GM21717 (cell line): ENCODE measurements at regions not wholly inside any gene's neighbourhood (a gene's known extent, or its start where the extent isn't known, plus 50 kb on each side); places are given as distances from the start of the nearest gene placed in this dataset.

ENCODE experiments used
- ATAC-seq: cut with Tn5 transposase; IDR thresholded peaks from one replicate; pipeline ENCODE4 v1.9.1; 2021; ENCODE audit warnings: mild to moderate bottlenecking, moderate library complexity; ENCODE audit not compliant: unreplicated experiment

DNA sequence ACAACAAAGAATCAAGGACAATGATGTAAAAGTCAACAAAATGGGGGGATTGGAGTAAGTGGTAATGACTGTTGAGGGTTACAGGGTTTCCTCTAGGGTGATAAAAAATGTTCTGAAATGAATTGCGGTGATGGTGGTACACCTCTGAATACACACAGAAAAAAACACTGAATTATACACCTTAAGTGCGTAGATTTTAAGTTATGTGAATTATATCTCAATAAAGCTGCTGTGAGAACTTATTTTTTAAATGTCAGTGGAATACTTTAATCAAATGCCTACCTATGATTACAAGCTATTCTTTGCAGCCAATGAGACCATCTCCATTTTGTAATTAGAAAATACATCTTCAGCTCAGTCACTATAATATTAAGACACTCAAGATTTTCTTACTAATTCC, 53.5 kb downstream of the ZNF608 start:
- ATAC-seq = no peak

DNA sequence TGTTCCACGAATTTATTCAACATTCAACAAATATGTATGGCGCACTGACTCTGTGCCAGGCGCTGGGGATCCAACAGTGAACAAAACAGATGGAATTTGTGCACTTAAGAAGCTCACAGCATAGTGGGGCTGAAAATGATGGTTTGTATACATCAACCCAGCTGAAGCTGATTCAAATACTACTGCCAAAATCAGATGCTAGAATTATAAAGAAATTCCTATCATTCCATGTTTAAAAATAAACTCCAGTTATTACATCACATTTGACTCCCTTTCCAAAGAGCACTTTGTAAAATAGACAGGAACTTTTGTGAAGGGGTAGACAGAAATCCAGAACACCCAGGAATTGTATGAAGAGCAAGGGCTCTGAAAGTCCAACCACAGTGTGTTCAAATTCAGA, 54.1 kb downstream of the ZNF608 start:
- ATAC-seq = no peak

DNA sequence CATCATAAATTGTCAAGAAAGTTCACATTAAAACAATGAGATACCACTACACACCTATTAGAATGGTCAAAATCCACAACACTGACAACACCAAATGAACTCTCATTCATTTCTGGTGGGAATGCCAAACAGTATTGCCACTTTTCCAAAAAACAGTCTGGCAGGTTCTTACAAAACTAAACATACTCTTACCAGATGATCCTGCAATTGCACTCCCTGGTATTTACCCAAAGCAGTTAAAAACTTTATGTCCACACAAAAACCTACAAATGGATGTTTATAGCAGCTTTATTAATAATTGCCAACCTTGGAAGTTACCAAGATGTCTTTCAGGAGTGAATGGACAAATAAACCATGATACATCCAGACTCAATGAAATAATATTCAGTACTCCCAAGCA, 56.8 kb downstream of the ZNF608 start:
- ATAC-seq = no peak

GRCh38 chr5:124686239-124687004, 60.0 kb downstream of the ZNF608 start:
- no peak for ATAC-seq

- ATAC-seq = no peak
Measured at GRCh38 chr5:124685404-124685930, 61.0 kb downstream of the ZNF608 start.

DNA sequence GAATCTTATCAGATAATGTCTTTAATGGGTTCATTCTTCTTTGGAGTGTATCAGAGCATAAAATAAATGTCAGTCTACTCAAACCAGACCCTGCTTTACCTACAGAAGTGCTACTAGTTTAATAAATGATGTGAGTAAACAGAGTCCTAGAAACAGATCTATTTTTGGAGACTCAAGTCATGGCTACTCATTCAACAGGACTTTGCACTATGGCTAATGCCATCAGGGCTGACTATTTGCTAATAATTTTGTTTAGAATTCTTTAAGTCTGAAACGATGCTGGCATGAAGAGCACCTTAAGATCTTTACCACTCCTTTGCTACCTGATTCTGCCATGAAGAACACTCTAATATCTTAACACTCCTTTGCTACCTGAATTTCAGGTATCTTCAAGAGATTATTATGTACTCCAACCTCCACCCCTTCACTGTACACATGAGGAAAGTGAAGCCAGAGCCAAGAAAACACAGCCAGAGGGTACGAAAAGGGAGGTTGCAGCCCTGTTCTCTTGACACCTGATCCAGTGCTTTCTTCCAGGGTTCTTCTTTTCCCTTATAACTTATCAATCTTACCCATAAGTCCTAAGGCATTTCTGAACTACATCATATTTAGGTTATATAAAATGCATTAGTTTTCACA, 62.4 kb downstream of the ZNF608 start:
- no peak for ATAC-seq

- no peak for ATAC-seq
Measured at GRCh38 chr5:124679578-124680199, 66.8 kb downstream of the ZNF608 start.

DNA sequence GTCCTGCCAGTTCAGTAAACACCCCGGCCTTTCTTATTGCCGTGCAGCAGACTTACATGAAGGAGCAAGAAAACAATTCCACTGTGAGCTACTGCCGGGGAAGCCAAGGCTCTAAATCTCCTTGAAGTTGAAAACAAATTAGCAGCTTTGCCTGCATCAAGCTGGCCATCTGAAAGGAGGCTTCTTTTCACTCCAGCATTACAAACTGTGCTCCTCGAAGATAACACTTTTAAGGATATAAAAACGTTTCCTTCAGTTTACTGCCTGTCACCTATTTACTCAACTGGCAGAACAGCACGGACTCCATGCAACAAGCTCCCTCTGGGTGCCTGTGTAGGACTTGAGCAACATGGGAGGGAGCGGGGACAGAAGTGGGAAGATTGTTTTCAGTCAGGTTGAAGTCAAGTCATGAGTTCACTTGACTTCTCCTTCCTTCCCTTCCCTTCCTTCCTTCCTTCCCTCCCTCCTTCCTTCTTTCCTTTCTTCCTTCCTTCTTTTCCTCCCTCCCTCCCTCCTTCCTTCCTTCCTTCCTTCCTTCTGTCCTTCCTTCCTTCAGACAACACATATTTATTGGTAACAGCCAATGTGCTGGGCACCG, 67.4 kb downstream of the ZNF608 start:
- ATAC-seq = no peak

- no peak for ATAC-seq
Measured at GRCh38 chr5:124678468-124678867, 68.0 kb downstream of the ZNF608 start.

- ATAC-seq = no peak
Measured at GRCh38 chr5:124677374-124678351, 68.8 kb downstream of the ZNF608 start.

DNA sequence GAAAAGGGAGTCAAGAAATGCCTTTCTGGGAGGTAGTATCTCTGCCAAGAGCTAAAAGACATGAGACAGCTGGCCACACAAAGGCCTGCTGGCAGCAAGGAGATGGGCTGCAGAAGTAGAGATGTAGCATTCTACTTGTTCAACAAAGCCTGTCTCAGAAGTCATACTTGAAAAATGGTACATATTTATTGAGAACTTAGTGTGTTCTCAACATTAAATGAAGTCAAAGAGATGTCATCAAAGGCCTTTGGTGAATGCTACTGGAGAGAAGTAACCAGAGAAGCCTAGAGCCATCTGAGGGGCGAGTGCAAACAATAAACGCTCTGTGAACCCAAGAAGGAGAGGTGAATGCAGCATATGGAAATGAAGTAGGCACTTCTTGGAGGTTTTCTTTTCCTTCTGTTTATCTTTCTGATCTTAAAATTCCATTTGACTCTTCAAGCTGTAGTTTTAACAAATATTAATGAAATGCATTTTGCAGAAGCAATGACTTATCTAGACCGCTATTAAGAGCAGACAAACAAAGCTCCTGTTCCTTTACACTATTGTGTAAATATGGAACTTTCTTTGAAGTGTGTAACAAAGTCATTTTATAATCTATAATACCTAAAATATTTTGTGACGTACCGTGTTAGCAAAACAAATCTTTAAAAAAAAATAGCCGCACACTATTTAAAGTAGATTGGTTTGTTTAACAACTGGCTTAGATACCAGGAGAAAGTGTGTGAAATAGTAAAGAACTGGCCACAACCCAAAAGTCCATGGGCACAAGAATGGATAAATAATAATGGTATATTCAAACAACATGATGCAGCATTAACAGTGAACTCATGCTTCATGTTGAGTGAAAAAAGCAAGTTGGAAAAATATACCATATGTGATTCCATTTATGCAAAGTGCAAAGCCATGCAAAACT, 70.2 kb downstream of the ZNF608 start:
- no peak for ATAC-seq

DNA sequence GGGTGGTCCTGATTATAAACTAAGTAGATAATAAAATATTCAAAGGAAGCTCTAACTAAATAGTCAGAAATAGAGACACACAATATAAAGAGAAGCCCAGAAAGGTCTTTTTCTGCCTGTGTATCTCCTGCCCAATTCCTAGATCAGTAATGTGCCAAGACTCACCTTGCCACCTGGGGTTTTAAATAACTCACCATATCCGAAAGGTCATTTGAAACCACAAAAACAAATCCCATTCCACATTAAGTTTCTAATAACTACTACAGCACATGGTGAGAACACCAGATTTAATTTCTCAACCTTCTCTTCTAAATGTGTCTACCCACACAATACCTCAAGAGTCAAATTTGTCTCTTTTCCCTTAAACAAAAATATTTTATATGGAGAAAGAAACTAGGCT, 75.2 kb downstream of the ZNF608 start:
- no peak for ATAC-seq

DNA sequence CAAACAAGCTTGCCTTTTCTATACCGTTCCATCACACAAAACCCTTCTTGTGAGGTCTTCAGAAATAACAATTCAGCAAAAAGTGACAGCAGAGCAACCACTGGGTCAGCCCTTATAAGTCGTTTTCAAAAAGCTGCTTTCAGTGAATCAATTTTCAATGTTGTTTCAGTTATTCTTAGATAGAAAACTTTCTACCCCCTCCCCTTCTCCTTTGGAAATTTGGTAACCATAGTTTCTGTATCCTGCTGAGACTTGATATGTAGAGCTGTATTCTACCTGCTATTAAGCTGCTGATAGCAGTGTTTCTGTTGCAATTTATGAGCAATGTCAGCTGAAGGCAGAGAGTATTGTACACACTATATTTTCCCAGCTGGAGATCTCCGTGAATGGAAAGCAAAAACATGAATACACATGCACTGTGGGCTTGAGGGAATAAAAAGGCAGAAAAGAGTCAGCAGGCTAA, 75.7 kb downstream of the ZNF608 start:
- no peak for ATAC-seq

DNA sequence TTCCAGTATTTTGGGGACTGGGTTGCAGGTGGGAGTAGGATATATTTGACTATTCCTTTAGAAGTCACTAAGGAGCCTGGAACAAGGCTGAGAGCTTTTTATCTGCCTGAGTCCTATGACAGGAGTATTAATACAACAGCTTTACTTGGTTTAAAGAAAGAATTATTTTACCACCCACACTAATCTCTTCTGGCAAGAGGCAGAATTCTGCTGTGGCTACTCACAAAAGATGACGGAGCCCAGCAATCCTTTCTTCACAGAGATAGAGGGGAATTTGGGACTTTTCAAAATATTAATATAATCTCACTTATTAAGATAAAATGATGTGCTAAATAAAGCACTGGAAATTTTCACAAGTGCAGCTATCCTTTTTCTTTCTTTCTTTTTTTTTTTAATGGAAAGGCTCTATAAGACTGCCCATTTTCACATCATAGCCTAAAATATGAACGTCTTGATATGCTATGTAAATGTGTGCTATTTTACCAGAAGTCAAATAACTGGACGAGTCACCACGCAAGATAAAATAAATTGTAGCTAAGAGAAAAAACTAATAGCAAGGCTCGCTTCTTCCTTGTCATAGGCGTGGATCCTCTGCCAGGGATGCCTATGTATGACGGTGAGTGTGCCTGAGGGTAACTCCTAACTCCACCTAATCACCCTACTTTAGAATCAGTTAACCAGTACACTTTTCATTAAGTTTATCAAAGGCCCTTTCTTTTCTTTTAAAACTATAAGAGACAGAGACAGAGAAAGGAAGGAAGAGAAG, 76.3 kb downstream of the ZNF608 start:
- no peak for ATAC-seq

GRCh38 chr5:124669300-124669648, 77.2 kb downstream of the ZNF608 start:
- ATAC-seq = no peak

GRCh38 chr5:124668353-124669299, 77.8 kb downstream of the ZNF608 start:
- ATAC-seq = no peak

GRCh38 chr5:124665625-124666024, 80.8 kb downstream of the ZNF608 start:
- no peak for ATAC-seq
